Hypothalamus (tissue), 51 donors: ENCODE measurements at regions not wholly inside any gene's neighbourhood (a gene's known extent, or its start where the extent isn't known, plus 50 kb on each side); places are given as distances from the start of the nearest gene placed in this dataset.
"Not testable (repeated sequence)": the region's sequence is repeated elsewhere in the genome, so short reads cannot be mapped to it uniquely, and the experiment has no call there.

Experiments used
- DNase-seq, 51 donors: peaks; one replicate each; lab custom pipeline; 2025; lab: John Stamatoyannopoulos, UW

DNA sequence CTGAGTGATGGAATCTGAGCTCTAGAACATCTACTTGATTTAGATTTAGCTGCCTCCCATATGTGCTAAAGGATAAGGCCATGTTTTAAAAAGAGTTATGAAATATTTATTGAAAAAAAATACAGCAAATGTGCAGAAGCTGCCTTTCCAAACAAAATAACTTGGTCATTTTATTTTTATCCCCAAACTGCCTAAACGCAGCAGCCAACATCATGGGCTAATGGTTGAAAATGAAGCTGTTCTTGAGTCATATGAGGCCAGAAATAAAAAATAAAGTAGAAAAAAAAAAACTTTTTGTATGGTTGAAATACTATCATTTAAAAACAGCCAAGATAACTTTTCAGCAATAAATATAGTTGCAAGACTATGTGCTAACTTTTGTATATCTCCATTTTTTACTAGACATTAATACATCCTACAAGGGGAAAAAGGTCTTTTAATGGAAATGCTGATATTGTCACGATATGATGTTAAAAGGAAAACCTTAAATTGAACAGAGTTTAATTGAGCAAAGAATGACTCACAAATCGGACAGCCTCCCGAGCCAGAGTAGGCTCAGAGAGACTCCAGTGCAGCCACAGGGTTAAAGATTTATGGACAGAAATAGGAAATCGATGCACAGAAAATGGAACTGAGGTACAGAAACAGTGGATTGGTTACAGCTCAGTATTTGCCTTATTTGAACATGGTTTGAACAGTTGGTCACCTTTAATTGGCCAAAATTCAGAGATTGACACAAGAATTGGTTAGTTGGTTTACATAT is 305.8 kb downstream of the MDFIC start:
- no peak for DNase-seq

- no peak for DNase-seq
Observed at GRCh38 chr7:115226410-115226809, 304.5 kb downstream of the MDFIC start.

GRCh38 chr7:115224922-115225321 is 303.0 kb downstream of the MDFIC start:
- DNase-seq, result no peak

DNA sequence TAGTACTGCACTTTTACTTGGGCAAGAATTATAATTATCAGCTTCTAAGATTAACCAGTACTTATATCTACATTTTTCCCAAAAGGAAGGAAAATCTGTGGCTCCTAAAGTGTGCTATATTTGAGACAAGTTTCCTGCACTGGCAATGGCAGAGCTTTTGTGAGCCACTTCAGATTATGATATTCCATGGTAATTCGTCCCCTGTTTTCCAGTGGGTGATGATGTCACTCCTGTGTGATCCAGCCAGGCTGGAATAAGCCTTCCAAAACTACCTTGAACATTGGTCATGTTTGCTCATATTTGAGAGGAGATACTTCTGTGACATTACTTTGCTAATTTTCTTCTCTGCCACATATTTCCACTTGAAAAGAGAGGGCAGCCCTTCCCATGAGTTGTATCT is 302.1 kb downstream of the MDFIC start:
- no peak for DNase-seq

- no peak for DNase-seq
Observed at GRCh38 chr7:115221456-115221855, 299.6 kb downstream of the MDFIC start.

DNA sequence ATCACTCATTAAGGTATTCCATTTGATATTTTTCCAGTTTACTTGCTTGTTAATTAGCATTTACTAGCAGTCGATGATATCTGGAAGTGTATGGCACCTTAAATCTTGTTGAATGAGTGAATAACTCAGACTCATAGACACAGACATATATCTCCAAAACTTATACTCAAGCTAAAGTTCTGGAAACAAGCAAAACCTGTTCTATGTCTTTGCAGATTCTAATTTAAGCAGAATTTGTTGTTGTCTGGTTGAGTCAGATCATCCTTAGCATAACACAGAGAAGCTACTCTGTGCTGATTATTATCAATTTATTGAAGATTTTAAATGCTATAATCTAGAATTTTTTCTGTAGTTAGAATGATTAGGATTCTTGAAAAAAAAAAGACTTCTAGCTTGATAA is 296.2 kb downstream of the MDFIC start:
- no peak for DNase-seq

GRCh38 chr7:115217373-115217772 is 295.5 kb downstream of the MDFIC start:
- DNase-seq, result no peak

GRCh38 chr7:115216652-115217051 is 294.8 kb downstream of the MDFIC start:
- DNase-seq, result no peak

DNA sequence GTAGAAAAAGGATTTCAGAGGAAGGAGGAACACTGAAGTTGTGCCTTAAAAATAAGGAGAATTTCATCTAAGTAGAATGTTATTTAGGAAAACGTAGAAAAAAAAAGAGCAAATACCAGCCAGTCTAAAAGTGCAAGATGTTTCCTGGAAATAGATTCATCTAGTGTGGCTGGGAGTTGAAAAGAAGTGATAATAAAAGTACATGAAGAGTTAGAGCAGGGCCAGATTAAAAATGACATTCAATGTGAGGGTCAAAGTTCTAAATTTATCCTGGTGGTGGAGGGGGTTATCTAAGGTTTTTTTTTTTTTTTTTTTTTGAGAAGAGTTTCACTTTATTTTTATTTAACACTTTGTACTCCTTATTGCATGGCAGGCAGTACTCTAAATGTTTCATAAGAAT is 289.3 kb downstream of the MDFIC start:
- no peak for DNase-seq

GRCh38 chr7:115210552-115210951 is 288.7 kb downstream of the MDFIC start:
- no peak for DNase-seq

DNA sequence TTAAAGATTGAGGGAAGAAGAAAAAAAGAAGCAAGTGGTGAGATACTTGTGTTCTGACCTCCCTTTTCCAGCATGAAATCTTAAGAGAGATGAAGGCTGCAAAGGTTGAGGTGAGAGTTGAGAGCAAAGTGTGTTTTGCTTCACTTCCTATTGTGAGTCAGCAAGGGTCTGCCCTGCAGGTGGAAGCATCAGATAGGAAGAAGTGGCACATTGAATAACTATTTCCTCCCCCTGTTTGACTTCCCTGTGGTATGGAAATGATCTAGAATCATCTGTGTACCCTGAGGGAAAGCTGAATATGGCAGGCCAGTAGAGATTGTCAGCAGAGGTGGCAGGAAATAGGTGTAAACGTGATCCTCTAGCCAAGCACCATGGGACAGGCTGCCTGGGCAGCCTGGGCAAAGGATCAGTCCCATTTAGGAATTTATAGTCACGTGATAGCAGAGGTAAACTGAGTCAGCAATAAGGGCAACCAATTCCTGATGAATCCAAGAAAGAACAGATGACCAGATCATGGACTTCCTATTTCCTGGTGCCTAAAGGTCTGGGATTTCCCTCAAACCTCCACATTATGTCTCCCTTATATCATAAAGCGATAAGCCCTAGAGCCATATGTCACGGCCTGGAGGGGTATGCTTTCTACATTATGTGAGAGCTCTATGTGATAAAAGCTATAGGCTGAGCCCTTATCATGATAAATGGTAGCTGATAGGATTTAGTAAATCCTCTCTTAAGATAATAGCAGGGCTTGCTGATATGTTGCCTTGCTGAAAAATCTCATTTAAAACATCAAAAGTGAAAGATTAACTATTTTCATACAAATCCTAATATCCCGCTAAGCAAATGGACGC is 287.0 kb downstream of the MDFIC start:
- no peak for DNase-seq

DNA sequence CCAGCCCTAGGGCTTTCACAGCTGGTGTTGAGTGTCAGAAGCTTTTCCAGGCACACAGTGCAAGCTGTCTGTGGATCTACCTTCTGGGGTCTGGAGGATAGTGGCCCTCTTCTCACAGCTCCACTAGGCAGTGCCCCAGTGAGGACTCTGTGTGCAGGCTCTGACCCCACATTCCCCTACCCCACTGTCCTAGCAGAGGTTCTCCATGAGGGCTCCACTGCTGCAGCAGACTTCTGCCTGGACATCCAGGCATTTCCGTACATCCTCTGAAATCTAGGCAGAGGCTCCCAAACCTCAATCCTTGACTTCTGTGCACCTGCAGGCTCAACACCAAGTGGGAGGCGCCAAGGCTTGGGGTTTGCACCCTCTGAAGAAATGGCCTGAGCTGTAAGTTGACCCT is 284.5 kb downstream of the MDFIC start:
- DNase-seq, result not testable (repeated sequence)

GRCh38 chr7:115198143-115198542 is 276.2 kb downstream of the MDFIC start:
- no peak for DNase-seq

DNA sequence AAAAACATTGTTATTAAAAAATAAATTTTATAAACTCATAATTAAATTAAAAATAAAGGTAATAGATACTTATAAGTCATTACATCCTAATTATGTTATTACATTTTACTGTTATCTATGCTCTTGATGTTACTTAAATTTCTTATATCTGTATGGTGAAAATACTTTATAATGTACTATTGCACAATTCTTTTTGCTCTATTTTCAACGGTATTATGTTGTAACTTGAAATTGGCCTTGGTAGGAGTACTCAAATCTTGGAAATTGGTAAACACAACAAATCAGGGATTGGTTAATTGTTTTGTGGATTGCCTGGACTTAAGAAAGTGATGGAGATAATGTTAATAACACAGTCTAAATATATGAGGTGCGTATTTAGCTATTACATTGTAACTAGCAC is 273.3 kb downstream of the MDFIC start:
- no peak for DNase-seq

DNA sequence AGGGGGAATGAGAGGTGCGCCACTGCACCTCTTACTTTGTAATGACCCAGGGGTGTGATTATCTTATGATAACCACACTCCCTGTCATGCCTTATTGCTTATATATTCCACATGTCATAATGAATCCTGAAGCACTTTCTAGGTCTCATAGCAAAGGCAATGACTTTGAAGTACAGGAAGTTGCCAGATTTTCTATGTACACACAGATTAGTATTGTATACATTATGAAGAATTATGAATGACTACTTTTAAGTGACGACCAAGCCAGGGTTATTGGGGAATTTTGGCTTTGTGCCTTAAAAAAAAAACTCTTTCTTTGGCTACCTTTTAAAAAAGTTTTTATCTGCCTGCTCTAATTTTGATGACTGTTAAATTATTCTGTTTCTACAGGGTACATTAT is 269.6 kb downstream of the MDFIC start:
- DNase-seq, result no peak

GRCh38 chr7:115183431-115184057 is 261.6 kb downstream of the MDFIC start:
- no peak for DNase-seq

GRCh38 chr7:115178835-115179234 is 256.9 kb downstream of the MDFIC start:
- no peak for DNase-seq

DNA sequence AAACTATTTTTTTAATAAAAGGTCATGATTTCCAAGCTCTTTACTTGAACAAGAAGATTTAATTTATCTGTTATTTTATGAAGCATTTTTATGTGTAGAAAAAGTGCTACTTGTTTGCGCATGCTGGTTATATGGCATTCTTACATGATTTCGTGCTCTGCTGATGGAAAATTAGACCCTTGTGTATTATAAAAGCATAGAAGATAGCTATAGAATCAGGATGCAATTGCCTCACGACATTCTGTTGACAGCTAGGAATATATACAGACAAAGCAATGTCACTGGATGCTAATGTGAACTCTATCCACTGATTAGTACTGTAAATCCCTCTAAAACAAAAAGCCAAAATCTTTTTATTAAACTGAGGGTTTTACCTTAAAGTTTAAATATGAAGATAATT is 255.9 kb downstream of the MDFIC start:
- no peak for DNase-seq

DNA sequence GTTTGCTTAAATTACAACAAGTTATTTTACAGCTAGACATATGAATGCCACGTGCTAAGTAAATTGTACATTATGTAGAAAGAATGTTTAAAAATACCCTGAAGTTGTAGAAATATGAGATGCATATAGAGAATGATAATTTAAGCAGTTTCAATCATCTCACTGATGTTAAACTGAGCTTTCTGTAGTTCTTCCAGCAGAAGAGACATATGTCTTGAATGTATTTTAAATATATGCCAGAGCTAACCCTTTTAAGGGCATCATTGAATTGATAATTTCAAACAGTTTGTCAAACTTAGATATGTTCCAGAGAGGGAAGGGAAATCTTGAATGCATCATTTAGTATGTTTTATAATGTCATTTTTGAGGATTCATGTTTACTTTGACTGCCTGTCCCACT is 255.2 kb downstream of the MDFIC start:
- no peak for DNase-seq

GRCh38 chr7:115172397-115172796 is 250.5 kb downstream of the MDFIC start:
- not testable (repeated sequence) for DNase-seq

DNA sequence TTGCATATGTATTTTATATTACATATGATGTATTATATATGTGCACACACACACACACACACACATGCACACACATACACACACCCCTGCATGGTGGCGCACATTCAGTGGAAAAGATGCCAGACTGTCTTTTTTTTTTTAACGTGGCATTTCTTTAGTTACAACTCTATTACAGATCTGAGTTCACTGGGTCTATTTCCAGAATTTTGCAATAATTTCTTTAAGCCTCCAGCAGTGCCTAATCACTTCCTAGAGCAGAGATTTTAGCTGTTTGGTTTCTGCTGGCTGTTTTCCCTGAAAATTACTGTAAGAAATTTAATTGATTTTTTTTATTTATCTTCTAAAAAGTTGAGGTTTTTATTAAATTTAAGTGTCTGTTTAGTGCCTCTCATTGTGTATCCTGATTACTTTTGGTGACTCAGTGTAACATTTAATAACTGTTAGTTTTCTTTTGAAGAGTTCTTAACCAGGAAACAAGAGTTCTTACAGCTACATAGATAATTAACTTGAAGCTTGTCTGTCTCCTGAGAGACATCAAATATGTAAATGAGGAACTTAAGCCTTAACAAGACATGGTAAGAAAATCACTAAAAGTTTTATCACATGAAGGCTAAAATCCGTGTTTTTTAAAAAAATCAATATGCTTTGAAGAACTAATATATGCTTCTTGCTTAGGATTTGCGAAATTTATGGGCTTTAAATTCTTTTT is 232.0 kb downstream of the MDFIC start:
- DNase-seq, result no peak
